BE2C (cell line): ENCODE measurements at regions not wholly inside any gene's neighbourhood (a gene's known extent, or its start where the extent isn't known, plus 50 kb on each side); places are given as distances from the start of the nearest gene placed in this dataset.

ENCODE experiments used
- DNase-seq: peaks from one replicate; pipeline ENCODE4 v3.0.0-alpha.2; 2020
- H3K27me3 ChIP-seq: fragments of 250-450 bp; sonication (Bioruptor Pico); 2 replicates; pipeline ENCODE4 v1.5.1; 2020; ENCODE audit warnings: mild to moderate bottlenecking
- H3K36me3 ChIP-seq: fragments of 250-450 bp; sonication (Bioruptor Pico); 2 replicates; pipeline ENCODE4 v1.5.1; 2020; ENCODE audit warnings: mild to moderate bottlenecking
- H3K4me1 ChIP-seq: fragments of 250-450 bp; sonication (Bioruptor Pico); 2 replicates; pipeline ENCODE4 v1.5.1; 2020
- H3K4me3 ChIP-seq: 2 replicates; pipeline ENCODE4 v1.5.1; 2011; ENCODE audit warnings: low read depth, low read length
- H3K9me3 ChIP-seq: fragments of 250-450 bp; sonication (Bioruptor Pico); 2 replicates; pipeline ENCODE4 v1.5.1; 2020
- TF ChIP-seq, protein P1 (sequence below): IDR thresholded peaks from 2 replicates; pipeline ENCODE4 v1.5.1; 2012; ENCODE audit warnings: mild to moderate bottlenecking, low read depth, low read length

DNA sequence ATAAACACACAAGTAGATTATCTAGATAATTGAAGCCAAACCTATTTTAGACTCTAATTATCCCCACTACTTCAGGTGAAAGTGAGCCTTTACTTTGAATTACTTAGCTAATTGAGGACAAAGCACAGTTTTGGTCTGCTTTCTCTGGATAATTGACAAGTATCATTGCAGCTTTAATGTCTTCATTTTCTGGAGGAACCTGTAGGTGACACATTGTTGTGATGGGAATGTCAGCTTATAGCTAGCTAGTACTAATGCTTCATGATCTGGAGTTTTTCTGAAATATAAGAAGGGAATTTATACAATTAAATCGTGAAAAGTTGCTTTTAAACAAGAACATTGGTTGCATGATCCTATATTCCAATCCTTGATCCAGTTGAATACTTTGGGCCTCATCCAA is 319.3 kb upstream of the CITED2 start:
- TF ChIP-seq, protein P1, sequence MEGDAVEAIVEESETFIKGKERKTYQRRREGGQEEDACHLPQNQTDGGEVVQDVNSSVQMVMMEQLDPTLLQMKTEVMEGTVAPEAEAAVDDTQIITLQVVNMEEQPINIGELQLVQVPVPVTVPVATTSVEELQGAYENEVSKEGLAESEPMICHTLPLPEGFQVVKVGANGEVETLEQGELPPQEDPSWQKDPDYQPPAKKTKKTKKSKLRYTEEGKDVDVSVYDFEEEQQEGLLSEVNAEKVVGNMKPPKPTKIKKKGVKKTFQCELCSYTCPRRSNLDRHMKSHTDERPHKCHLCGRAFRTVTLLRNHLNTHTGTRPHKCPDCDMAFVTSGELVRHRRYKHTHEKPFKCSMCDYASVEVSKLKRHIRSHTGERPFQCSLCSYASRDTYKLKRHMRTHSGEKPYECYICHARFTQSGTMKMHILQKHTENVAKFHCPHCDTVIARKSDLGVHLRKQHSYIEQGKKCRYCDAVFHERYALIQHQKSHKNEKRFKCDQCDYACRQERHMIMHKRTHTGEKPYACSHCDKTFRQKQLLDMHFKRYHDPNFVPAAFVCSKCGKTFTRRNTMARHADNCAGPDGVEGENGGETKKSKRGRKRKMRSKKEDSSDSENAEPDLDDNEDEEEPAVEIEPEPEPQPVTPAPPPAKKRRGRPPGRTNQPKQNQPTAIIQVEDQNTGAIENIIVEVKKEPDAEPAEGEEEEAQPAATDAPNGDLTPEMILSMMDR = no peak
- Histone ChIP-seq H3K27me3 (no peaks in the 10 kb centered on the region), H3K36me3 (no peaks in the 10 kb centered on the region), H3K4me3 (no peak overlapping the region), H3K9me3 (no peaks in the 10 kb centered on the region), H3K4me1 (no peaks in the 10 kb centered on the region)
- DNase-seq = no peak

GRCh38 chr6:139690007-139690406 is 315.6 kb upstream of the CITED2 start:
- H3K36me3 ChIP-seq = no peaks in the 10 kb centered on the region
- DNase-seq = no peak
- no peaks in the 10 kb centered on the region for H3K4me1 ChIP-seq
- TF ChIP-seq, protein P1 = no peak
- H3K4me3 ChIP-seq = no peak overlapping the region
- no peaks in the 10 kb centered on the region for H3K27me3 ChIP-seq
- H3K9me3 ChIP-seq = no peaks in the 10 kb centered on the region

GRCh38 chr6:139687055-139687454 is 312.6 kb upstream of the CITED2 start:
- H3K36me3 ChIP-seq = no peaks in the 10 kb centered on the region
- TF ChIP-seq, protein P1 = no peak
- H3K9me3 ChIP-seq = no peaks in the 10 kb centered on the region
- DNase-seq = no peak
- H3K4me1 ChIP-seq = no peaks in the 10 kb centered on the region
- no peak overlapping the region for H3K4me3 ChIP-seq
- no peaks in the 10 kb centered on the region for H3K27me3 ChIP-seq

- Histone ChIP-seq H3K36me3 (no peaks in the 10 kb centered on the region), H3K4me1 (no peaks in the 10 kb centered on the region), H3K9me3 (no peaks in the 10 kb centered on the region), H3K4me3 (no peak overlapping the region), H3K27me3 (no peaks in the 10 kb centered on the region)
- TF ChIP-seq, protein P1 = no peak
- DNase-seq = no peak
These were observed 311.9 kb upstream of the CITED2 start for GRCh38 chr6:139686308-139686707.

GRCh38 chr6:139685009-139685408 is 310.6 kb upstream of the CITED2 start:
- H3K9me3 ChIP-seq = no peaks in the 10 kb centered on the region
- no peak overlapping the region for H3K4me3 ChIP-seq
- no peaks in the 10 kb centered on the region for H3K4me1 ChIP-seq
- H3K36me3 ChIP-seq = no peaks in the 10 kb centered on the region
- TF ChIP-seq, protein P1 = no peak
- H3K27me3 ChIP-seq = no peaks in the 10 kb centered on the region
- DNase-seq = no peak

DNA sequence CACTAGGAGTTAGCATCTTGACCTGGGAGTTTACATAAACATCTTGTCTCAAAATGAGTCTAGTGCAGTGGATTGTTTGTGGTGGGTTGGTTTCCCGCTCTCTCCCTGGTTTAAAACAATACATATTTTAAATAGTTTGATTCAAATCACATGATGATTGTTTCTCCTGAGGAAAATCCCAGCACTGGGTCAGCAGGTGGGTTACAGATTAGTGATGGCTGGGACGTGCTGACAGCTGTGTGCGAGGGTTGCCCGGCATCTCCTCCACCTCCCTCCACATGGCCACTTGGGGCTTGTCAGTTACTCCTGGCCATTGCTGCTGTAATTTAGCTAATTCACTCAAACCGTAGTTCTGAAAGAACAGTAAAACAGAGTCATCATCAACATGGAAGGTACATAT is 306.4 kb upstream of the CITED2 start:
- no peaks in the 10 kb centered on the region for H3K9me3 ChIP-seq
- no peaks in the 10 kb centered on the region for H3K27me3 ChIP-seq
- TF ChIP-seq, protein P1 = no peak
- no peaks in the 10 kb centered on the region for H3K4me1 ChIP-seq
- no peak overlapping the region for H3K4me3 ChIP-seq
- no peaks in the 10 kb centered on the region for H3K36me3 ChIP-seq
- no peak for DNase-seq
